LoVo (cell line): ENCODE measurements at regions not wholly inside any gene's neighbourhood (a gene's known extent, or its start where the extent isn't known, plus 50 kb on each side); places are given as distances from the start of the nearest gene placed in this dataset.
A peak's percentile ranks its signal among the peaks of the same experiment; 100 is the strongest.

Source experiments
- DNase-seq: peaks from one replicate; pipeline ENCODE4 v3.0.0-alpha.2; 2016; ENCODE audit warnings: low spot score

- peak; percentile 35 for DNase-seq
Observed at GRCh38 chr2:48107326-48107925, 201.1 kb upstream of the FBXO11 start.

- DNase-seq: no peak
Observed at GRCh38 chr2:48108455-48108854, 202.2 kb upstream of the FBXO11 start.

- no peak for DNase-seq
Observed at GRCh38 chr2:48109491-48110204, 203.3 kb upstream of the FBXO11 start.

- DNase-seq: peak; percentile 62
Observed at GRCh38 chr2:48110492-48110891, 204.0 kb upstream of the FOXN2 start.

GRCh38 chr2:48112911-48113680, 201.4 kb upstream of the FOXN2 start:
- DNase-seq: no peak

GRCh38 chr2:48113767-48114166, 200.7 kb upstream of the FOXN2 start:
- DNase-seq: peak; percentile 31

GRCh38 chr2:48114256-48114655, 200.2 kb upstream of the FOXN2 start:
- peak; percentile 86 for DNase-seq

GRCh38 chr2:48116497-48116896, 198.0 kb upstream of the FOXN2 start:
- no peak for DNase-seq

GRCh38 chr2:48118895-48119294, 195.6 kb upstream of the FOXN2 start:
- DNase-seq: no peak

- DNase-seq: no peak
Observed at GRCh38 chr2:48120112-48120511, 194.4 kb upstream of the FOXN2 start.

GRCh38 chr2:48120759-48121242, 193.7 kb upstream of the FOXN2 start:
- no peak for DNase-seq

- DNase-seq: no peak
Observed at GRCh38 chr2:48122166-48122565, 192.3 kb upstream of the FOXN2 start.

- no peak for DNase-seq
Observed at GRCh38 chr2:48124592-48124991, 189.9 kb upstream of the FOXN2 start.

GRCh38 chr2:48126162-48126561, 188.3 kb upstream of the FOXN2 start:
- DNase-seq: no peak

- DNase-seq: no peak
Observed at GRCh38 chr2:48127612-48128191, 186.8 kb upstream of the FOXN2 start.

- no peak for DNase-seq
Observed at GRCh38 chr2:48129293-48129950, 185.1 kb upstream of the FOXN2 start.

GRCh38 chr2:48131539-48132270, 182.8 kb upstream of the FOXN2 start:
- DNase-seq: no peak

GRCh38 chr2:48132271-48132625, 182.2 kb upstream of the FOXN2 start:
- no peak for DNase-seq

GRCh38 chr2:48134704-48135103, 179.8 kb upstream of the FOXN2 start:
- DNase-seq: no peak

- no peak for DNase-seq
Observed at GRCh38 chr2:48135797-48136196, 178.7 kb upstream of the FOXN2 start.

- no peak for DNase-seq
Observed at GRCh38 chr2:48137829-48138228, 176.7 kb upstream of the FOXN2 start.

GRCh38 chr2:48138898-48139297, 175.6 kb upstream of the FOXN2 start:
- no peak for DNase-seq
